PC-9 (cell line): ENCODE measurements at regions not wholly inside any gene's neighbourhood (a gene's known extent, or its start where the extent isn't known, plus 50 kb on each side); places are given as distances from the start of the nearest gene placed in this dataset.
A peak's percentile ranks its signal among the peaks of the same experiment; 100 is the strongest.
"Not testable (repeated sequence)": the region's sequence is repeated elsewhere in the genome, so short reads cannot be mapped to it uniquely, and the experiment has no call there.

ENCODE experiments used
- BruUV-seq: library from RNA; stranded (reverse); fragments of 400-500 nt; replicated peaks from 2 replicates; lab custom pipeline; 2021; lab: Mats Ljungman, UMichigan
- CTCF ChIA-PET: fragments of 300-600 bp; sonication (Branson Sonifier 250); formaldehyde crosslinking; loops from one replicate; lab custom pipeline; 2022; ENCODE audit warnings: antibody characterized with exemption; lab: Charles Lee
- POLR2A ChIA-PET: fragments of 300-600 bp; sonication (Branson Sonifier 250); formaldehyde crosslinking; loops from one replicate; lab custom pipeline; 2022; ENCODE audit warnings: antibody characterized with exemption; ENCODE audit not compliant: unreplicated experiment; lab: Charles Lee
- DNase-seq, 2 experiments: peaks; one replicate each; pipeline versions ENCODE4 v3.0.0 to v3.0.0-alpha.2; 2015 to 2022; ENCODE audit warnings: mixed read lengths in 1 of 2
- H2AFZ ChIP-seq: fragments of 200-600 bp; sonication (generic); 2 replicates; pipeline ENCODE4 v1.8.1; 2017; ENCODE audit warnings: antibody characterized with exemption
- H3F3A ChIP-seq: fragments of 200-600 bp; sonication (generic); 2 replicates; pipeline ENCODE4 v1.8.1; 2017; ENCODE audit warnings: antibody characterized with exemption, mild to moderate bottlenecking, low read depth; ENCODE audit not compliant: insufficient read depth
- H3K27ac ChIP-seq: fragments of 200-600 bp; sonication (generic); 2 replicates; pipeline ENCODE4 v1.6.1; 2016; ENCODE audit warnings: mixed run types
- H3K27me3 ChIP-seq: fragments of 200-600 bp; sonication (generic); 2 replicates; pipeline ENCODE4 v1.6.1; 2016; ENCODE audit warnings: low read depth, mixed run types; ENCODE audit not compliant: insufficient read depth
- H3K36me3 ChIP-seq: fragments of 200-600 bp; sonication (generic); 2 replicates; pipeline ENCODE4 v1.6.1; 2016; ENCODE audit warnings: low read depth, mixed run types
- H3K4me1 ChIP-seq: fragments of 200-600 bp; sonication (generic); replicated peaks from 2 replicates; pipeline ENCODE4 v1.6.1; 2016; ENCODE audit warnings: mixed run types; ENCODE audit not compliant: insufficient read depth
- H3K4me2 ChIP-seq: fragments of 200-600 bp; sonication (generic); 2 replicates; pipeline ENCODE4 v1.6.1; 2017; ENCODE audit warnings: mixed run types
- H3K4me3 ChIP-seq: fragments of 200-600 bp; sonication (generic); 2 replicates; pipeline ENCODE4 v1.6.1; 2016; ENCODE audit warnings: mixed run types
- H3K79me2 ChIP-seq: fragments of 200-600 bp; sonication (generic); 2 replicates; pipeline ENCODE4 v1.6.1; 2017; ENCODE audit warnings: low read depth, mixed run types
- H3K9me2 ChIP-seq: fragments of 200-600 bp; sonication (generic); 2 replicates; pipeline ENCODE4 v1.8.1; 2017; ENCODE audit warnings: mild to moderate bottlenecking; ENCODE audit not compliant: insufficient read depth
- H3K9me3 ChIP-seq: fragments of 200-600 bp; sonication (generic); 2 replicates; pipeline ENCODE4 v1.8.1; 2016; ENCODE audit warnings: low read depth; ENCODE audit not compliant: insufficient read depth
- H4K20me1 ChIP-seq: fragments of 200-600 bp; sonication (generic); 2 replicates; pipeline ENCODE4 v1.8.1; 2017; ENCODE audit not compliant: insufficient read depth
- CTCF ChIP-seq: fragments of 200-600 bp; sonication (generic); conservative IDR thresholded peaks from 2 replicates; pipeline ENCODE4 v1.6.1; 2017; ENCODE audit warnings: mixed run types, antibody characterized with exemption, mild to moderate bottlenecking, moderate library complexity
- EZH2 ChIP-seq: fragments of 200-600 bp; sonication (generic); IDR thresholded peaks from 2 replicates; pipeline ENCODE4 v1.8.0; 2017; ENCODE audit warnings: antibody characterized with exemption, low read depth
- intact Hi-C: fragments of 100-400 bp; cut with micrococcal nuclease; formaldehyde crosslinking; loops from one replicate; pipeline ENCODE4 v1.10.0; 2022; ENCODE audit not compliant: unreplicated experiment

GRCh38 chr6:27532820-27533538 lies 60.1 kb upstream of the ZNF184 start:
- Histone ChIP-seq H3K36me3 (no peaks in the 10 kb centered on the region), H3F3A (peaks cover 12% of the 10 kb centered on the region; the same call in 1 of the 2 replicates), H3K4me3 (peak overlapping the region; percentile 13; the same call in 1 of the 2 replicates), H3K27me3 (no peaks in the 10 kb centered on the region), H3K9me3 (no peaks in the 10 kb centered on the region), H4K20me1 (no peaks in the 10 kb centered on the region), H3K4me1 (peaks cover 18% of the 10 kb centered on the region), H3K4me2 (peak overlapping the region; percentile 53), H3K27ac (no peak overlapping the region), H3K9me2 (no peaks in the 10 kb centered on the region), H2AFZ (no peak overlapping the region), H3K79me2 (no peaks in the 10 kb centered on the region)
- intact Hi-C loops = loop anchor here (2.0 kb wide), 1 partner anchor 14 kb away; no protein-coding TSS in a partner anchor
- DNase-seq = peak; percentile 51 to 76
- no peak for TF ChIP-seq CTCF
- ChIA-PET POLR2A (interaction anchor here (0.6 to 0.7 kb wide), 2 partner anchors 610 to 642 kb away, joined by 3 to 5 read pairs; no protein-coding TSS in a partner anchor), CTCF (interaction anchor here (0.6 to 0.7 kb wide), 2 partner anchors 61 to 119 kb away, joined by 3 read pairs; no protein-coding TSS in a partner anchor)
- BruUV-seq = no TSS peak

GRCh38 chr6:27531772-27532459 lies 59.0 kb upstream of the ZNF184 start:
- TF ChIP-seq CTCF (no peak), EZH2 (no peak)
- Histone ChIP-seq H3K4me2 (peak overlapping the region; percentile 53), H4K20me1 (no peaks in the 10 kb centered on the region), H3F3A (peaks cover 12% of the 10 kb centered on the region; the same call in 1 of the 2 replicates), H3K9me3 (no peaks in the 10 kb centered on the region), H3K36me3 (no peaks in the 10 kb centered on the region), H3K4me1 (peaks cover 16% of the 10 kb centered on the region), H3K9me2 (no peaks in the 10 kb centered on the region), H3K27me3 (no peaks in the 10 kb centered on the region), H3K79me2 (no peaks in the 10 kb centered on the region), H3K27ac (no peak overlapping the region), H3K4me3 (peak overlapping the region; percentile 13; the same call in 1 of the 2 replicates), H2AFZ (no peak overlapping the region)
- CTCF ChIA-PET = interaction anchor here (0.6 to 0.7 kb wide), 2 partner anchors 60 to 120 kb away, joined by 3 read pairs; no protein-coding TSS in a partner anchor
- POLR2A ChIA-PET = no interaction called here
- no TSS peak for BruUV-seq
- intact Hi-C loops = loop anchor here (2.0 kb wide), 1 partner anchor 13 kb away; no protein-coding TSS in a partner anchor
- DNase-seq = no peak

- DNase-seq, H2AFZ ChIP-seq, H3K4me3 ChIP-seq, H3K27ac ChIP-seq, POLR2A ChIA-PET, H3K36me3 ChIP-seq, BruUV-seq, H3K27me3 ChIP-seq, H3K4me2 ChIP-seq, H4K20me1 ChIP-seq, H3K79me2 ChIP-seq, H3K9me2 ChIP-seq, intact Hi-C loops, CTCF ChIA-PET, H3K9me3 ChIP-seq: not testable (repeated sequence)
- peaks cover 12% of the 10 kb centered on the region; the same call in 1 of the 2 replicates for H3F3A ChIP-seq
- peaks cover 16% of the 10 kb centered on the region for H3K4me1 ChIP-seq
Measured at GRCh38 chr6:27529796-27530195, 56.9 kb upstream of the ZNF184 start.
